Tibial artery (tissue), 4 donors: ENCODE measurements at regions not wholly inside any gene's neighbourhood (a gene's known extent, or its start where the extent isn't known, plus 50 kb on each side); places are given as distances from the start of the nearest gene placed in this dataset.
A peak's percentile ranks its signal among the peaks of the same experiment; 100 is the strongest.

Experiments
- DNase-seq, 2 donors: peaks; one replicate each; pipeline ENCODE4 v3.0.0-alpha.2; 2019
- H3K27ac ChIP-seq, 2 donors: fragments of 200-600 bp; sonication (generic) in 1 of 2; 1 replicate in 1 of 2; 2 replicates in 1 of 2; pipeline ENCODE4 v1.5.1; 2018 to 2019; ENCODE audit warnings: mild to moderate bottlenecking in 1 of 2
- H3K27me3 ChIP-seq, 2 donors: fragments of 200-600 bp; sonication (generic) in 1 of 2; one replicate each; pipeline versions ENCODE4 v1.5.1 to v1.6.0; 2016 to 2019
- H3K36me3 ChIP-seq, 3 donors: fragments of 200-600 bp; sonication (generic) in 2 of 3; one replicate each; pipeline ENCODE4 v1.5.1; 2016 to 2019; ENCODE audit warnings: mild to moderate bottlenecking in 2 of 3
- H3K4me1 ChIP-seq, 4 donors: fragments of 200-600 bp; sonication (generic) in 2 of 4; 1 replicate in 3 of 4; 2 replicates in 1 of 4; pipeline ENCODE4 v1.5.1; 2016 to 2019
- H3K4me3 ChIP-seq, 2 donors: fragments of 200-600 bp; sonication (generic) in 1 of 2; 1 replicate in 1 of 2; 2 replicates in 1 of 2; pipeline ENCODE4 v1.5.1; 2018 to 2019; ENCODE audit warnings: mild to moderate bottlenecking in 2 of 2
- H3K9me3 ChIP-seq, 3 donors: fragments of 200-600 bp; sonication (generic) in 1 of 3; one replicate each; pipeline ENCODE4 v1.5.1; 2016 to 2019
- intact Hi-C: fragments of 100-400 bp; cut with DNase I; formaldehyde crosslinking; loops from one replicate; pipeline ENCODE4 v1.15.0; 2023; ENCODE audit warnings: low total_unique reads
- TF ChIP-seq, protein P1 (sequence below), 2 experiments: fragments of 200-600 bp in 1 of 2; fragments of 450-650 bp in 1 of 2; IDR thresholded peaks; one replicate each; pipeline ENCODE4 v1.5.1; 2017 to 2019; ENCODE audit warnings: antibody characterized with exemption in 2 of 2, mild to moderate bottlenecking in 1 of 2, moderate library complexity in 1 of 2

DNA sequence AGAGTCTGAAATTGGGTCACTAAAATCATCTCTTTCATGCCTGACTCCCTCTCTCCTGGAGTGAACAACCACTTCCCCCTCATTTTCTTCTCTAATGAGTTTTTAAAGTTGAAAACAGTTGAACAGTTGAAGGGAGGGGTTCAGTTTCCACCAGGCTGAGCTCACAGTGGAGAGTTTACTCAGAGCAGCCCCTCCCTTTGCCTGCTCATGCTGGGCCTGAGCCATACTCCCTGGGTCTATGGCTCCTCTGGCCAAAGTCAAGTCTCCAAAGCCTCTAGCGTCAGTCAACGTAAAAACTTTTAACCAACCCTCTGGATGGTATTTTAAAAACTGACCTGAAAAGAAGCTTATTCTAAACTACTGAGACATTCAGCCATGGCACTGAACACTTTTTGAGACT, 100.8 kb upstream of the RNPC3 start:
- no peak overlapping the region for H3K4me3 ChIP-seq
- H3K4me1 ChIP-seq, result no peaks in the 10 kb centered on the region
- TF ChIP-seq, protein P1, sequence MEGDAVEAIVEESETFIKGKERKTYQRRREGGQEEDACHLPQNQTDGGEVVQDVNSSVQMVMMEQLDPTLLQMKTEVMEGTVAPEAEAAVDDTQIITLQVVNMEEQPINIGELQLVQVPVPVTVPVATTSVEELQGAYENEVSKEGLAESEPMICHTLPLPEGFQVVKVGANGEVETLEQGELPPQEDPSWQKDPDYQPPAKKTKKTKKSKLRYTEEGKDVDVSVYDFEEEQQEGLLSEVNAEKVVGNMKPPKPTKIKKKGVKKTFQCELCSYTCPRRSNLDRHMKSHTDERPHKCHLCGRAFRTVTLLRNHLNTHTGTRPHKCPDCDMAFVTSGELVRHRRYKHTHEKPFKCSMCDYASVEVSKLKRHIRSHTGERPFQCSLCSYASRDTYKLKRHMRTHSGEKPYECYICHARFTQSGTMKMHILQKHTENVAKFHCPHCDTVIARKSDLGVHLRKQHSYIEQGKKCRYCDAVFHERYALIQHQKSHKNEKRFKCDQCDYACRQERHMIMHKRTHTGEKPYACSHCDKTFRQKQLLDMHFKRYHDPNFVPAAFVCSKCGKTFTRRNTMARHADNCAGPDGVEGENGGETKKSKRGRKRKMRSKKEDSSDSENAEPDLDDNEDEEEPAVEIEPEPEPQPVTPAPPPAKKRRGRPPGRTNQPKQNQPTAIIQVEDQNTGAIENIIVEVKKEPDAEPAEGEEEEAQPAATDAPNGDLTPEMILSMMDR (IDR thresholded peaks at IDR 0.05), result no peak
- H3K27ac ChIP-seq, result no peak overlapping the region
- intact Hi-C loops, result no loop called here
- H3K9me3 ChIP-seq, result no peaks in the 10 kb centered on the region
- no peak for DNase-seq
- no peaks in the 10 kb centered on the region for H3K36me3 ChIP-seq
- no peaks in the 10 kb centered on the region for H3K27me3 ChIP-seq

DNA sequence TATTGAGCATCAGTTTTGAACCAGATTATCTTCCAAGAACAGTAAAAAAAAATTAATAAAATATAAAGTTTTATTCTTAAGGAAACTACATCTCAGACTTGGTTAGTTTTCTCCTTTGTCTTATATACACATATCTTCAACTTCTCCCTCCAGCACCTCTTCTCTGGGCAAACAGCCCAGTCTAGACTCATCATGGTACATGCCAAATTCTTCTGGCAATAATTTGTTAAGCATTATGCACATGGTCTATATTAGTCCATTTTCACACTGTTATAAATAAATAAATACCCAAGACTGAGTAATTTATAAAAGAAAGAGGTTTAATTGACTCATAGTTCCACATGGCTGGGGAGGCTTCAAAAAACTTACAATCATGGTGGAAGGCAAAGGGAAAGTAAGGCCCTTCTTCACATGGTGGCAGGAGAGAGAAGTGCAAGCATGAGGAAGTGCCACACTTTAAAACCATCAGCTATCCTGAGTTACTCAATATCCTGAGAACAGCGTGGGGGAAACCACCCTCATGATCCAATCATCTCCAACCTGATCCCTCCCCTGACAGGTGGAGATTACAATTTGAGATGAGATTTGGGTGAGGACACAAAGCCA, 108.7 kb upstream of the RNPC3 start:
- Histone ChIP-seq H3K27ac (no peak overlapping the region), H3K27me3 (no peaks in the 10 kb centered on the region), H3K36me3 (no peaks in the 10 kb centered on the region), H3K4me1 (no peaks in the 10 kb centered on the region), H3K9me3 (no peaks in the 10 kb centered on the region), H3K4me3 (no peak overlapping the region)
- intact Hi-C loops, result no loop called here
- TF ChIP-seq, protein P1 (IDR thresholded peaks at IDR 0.05), result no peak
- no peak for DNase-seq

DNA sequence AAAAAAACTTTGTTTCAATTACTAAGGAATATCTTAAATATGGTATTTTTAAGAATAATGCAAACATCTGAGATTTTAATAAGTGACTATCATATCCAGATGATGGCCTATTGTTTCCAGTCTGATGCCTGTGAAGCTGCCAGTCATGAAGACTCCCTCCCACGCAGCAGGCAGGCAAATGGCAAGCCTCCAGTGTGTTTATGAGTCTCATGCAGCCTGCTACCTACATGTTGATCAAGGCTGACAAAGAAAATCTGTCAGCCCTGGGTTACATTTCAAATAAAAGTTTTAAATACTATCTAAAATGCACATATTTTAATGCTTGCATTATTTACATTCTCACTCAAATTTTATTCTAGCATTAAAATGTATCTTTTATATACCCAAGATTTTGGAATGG, 137.6 kb upstream of the RNPC3 start:
- Histone ChIP-seq H3K27ac (no peak overlapping the region), H3K36me3 (no peaks in the 10 kb centered on the region), H3K4me3 (no peak overlapping the region), H3K27me3 (no peaks in the 10 kb centered on the region), H3K9me3 (peaks cover 0 to 5% (median 4%) of the 10 kb centered on the region in 3 donors), H3K4me1 (no peaks in the 10 kb centered on the region)
- DNase-seq, result no peak
- intact Hi-C loops, result no loop called here
- TF ChIP-seq, protein P1 (IDR thresholded peaks at IDR 0.05), result no peak

DNA sequence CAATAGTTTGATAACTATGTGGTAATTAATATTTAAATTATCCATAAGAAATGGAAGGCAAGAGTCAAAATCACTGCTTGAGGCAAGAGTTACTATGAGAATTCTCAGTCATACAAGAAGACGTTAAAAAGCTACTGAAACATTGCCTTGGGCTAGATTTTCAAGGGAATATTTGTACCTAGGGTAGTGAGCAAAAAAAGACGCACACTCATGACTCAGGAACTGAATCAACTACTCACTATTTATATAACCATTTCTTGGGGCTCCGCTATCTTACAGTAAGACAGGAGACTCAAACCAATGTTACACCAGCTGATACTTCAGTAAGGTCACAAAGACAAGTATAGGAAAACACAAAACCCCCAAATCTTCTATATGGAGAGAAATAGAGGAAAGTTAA, 151.5 kb upstream of the RNPC3 start:
- no peak for DNase-seq
- Histone ChIP-seq H3K4me3 (no peak overlapping the region), H3K4me1 (no peaks in the 10 kb centered on the region), H3K36me3 (no peaks in the 10 kb centered on the region), H3K9me3 (peaks cover 0 to 2% (median 0%) of the 10 kb centered on the region in 3 donors), H3K27me3 (no peaks in the 10 kb centered on the region), H3K27ac (no peak overlapping the region)
- intact Hi-C loops, result no loop called here
- TF ChIP-seq, protein P1 (IDR thresholded peaks at IDR 0.05), result no peak

DNA sequence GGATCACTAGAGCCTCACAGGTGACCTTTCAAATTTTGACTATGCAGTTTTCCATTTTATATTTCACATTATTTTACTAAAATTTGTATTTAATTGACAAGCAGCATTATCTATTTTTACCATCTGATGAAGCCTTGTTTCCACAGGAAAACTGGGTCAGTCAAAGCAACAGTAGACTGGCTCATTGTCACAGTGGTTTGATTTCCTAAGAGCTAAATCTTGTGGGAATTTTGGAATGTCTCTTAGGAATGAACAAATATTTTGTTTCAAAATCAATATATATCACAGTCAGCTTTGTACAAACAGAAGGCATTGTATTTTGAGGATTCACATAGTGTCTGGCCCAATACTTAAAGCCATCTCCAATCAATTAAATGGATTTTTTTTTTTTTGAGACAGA, 152.6 kb upstream of the RNPC3 start:
- no peak for DNase-seq
- intact Hi-C loops, result no loop called here
- Histone ChIP-seq H3K36me3 (no peaks in the 10 kb centered on the region), H3K27me3 (no peaks in the 10 kb centered on the region), H3K4me1 (no peaks in the 10 kb centered on the region), H3K9me3 (peaks cover 0 to 2% (median 0%) of the 10 kb centered on the region in 3 donors), H3K27ac (no peak overlapping the region), H3K4me3 (no peak overlapping the region)
- TF ChIP-seq, protein P1 (IDR thresholded peaks at IDR 0.05), result no peak

DNA sequence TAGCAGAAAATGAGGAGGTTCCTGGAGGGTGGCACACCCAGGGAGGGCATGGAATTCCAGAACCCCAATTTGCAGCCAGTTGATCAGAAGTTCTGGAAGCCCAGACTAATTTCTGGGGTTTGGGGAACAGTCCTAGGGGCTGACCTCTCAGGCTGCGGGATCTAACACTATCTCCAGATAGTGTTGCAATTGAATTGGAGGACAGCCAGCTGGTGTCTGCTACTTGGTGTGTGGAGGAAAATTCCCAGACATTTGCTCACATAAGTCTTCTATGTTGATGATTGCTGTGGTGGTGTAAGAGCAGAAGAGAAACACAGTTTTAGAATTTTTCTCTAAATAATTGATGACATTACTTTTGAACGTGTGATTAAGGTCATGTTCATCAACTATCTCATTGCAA, 154.3 kb upstream of the RNPC3 start:
- Histone ChIP-seq H3K4me1 (no peaks in the 10 kb centered on the region), H3K36me3 (no peaks in the 10 kb centered on the region), H3K27ac (no peak overlapping the region), H3K4me3 (no peak overlapping the region), H3K27me3 (no peaks in the 10 kb centered on the region), H3K9me3 (peaks cover 0 to 2% (median 0%) of the 10 kb centered on the region in 3 donors)
- peak in 1 of 2 donors; percentile 53 for DNase-seq
- TF ChIP-seq, protein P1 (IDR thresholded peaks at IDR 0.05), result no peak
- intact Hi-C loops, result no loop called here
